DOHH2 (cell line): ENCODE measurements at regions not wholly inside any gene's neighbourhood (a gene's known extent, or its start where the extent isn't known, plus 50 kb on each side); places are given as distances from the start of the nearest gene placed in this dataset.

Source experiments
- H3F3A ChIP-seq: fragments of 200-600 bp; sonication (generic), shearing (Covaris generic); 2 replicates; pipeline ENCODE4 v1.6.0; 2016; ENCODE audit warnings: antibody characterized with exemption, mild to moderate bottlenecking; ENCODE audit not compliant: control insufficient read depth, insufficient read depth
- H3K27ac ChIP-seq: fragments of 200-600 bp; sonication (generic); 2 replicates; pipeline ENCODE4 v1.5.1; 2014; ENCODE audit warnings: low read depth, mild to moderate bottlenecking, low read length, moderate library complexity
- H3K27me3 ChIP-seq: fragments of 200-600 bp; sonication (generic); 2 replicates; pipeline ENCODE4 v1.6.1; 2014; ENCODE audit warnings: mild to moderate bottlenecking, low read length, mixed read lengths; ENCODE audit not compliant: control insufficient read depth
- H3K36me3 ChIP-seq: fragments of 200-600 bp; sonication (generic); 2 replicates; pipeline ENCODE4 v1.6.1; 2014; ENCODE audit warnings: mild to moderate bottlenecking, low read length, moderate library complexity, mixed read lengths; ENCODE audit not compliant: control insufficient read depth
- H3K4me1 ChIP-seq: fragments of 200-600 bp; sonication (generic); 2 replicates; pipeline ENCODE4 v1.6.1; 2014; ENCODE audit warnings: mild to moderate bottlenecking, low read length, mixed read lengths; ENCODE audit not compliant: control insufficient read depth
- H3K4me2 ChIP-seq: fragments of 200-600 bp; sonication (generic); 2 replicates; pipeline ENCODE4 v1.6.0; 2014; ENCODE audit warnings: mild to moderate bottlenecking, low read length, moderate library complexity
- H3K4me3 ChIP-seq: fragments of 200-600 bp; sonication (generic); 2 replicates; pipeline ENCODE4 v1.5.1; 2014; ENCODE audit warnings: mild to moderate bottlenecking, low read length, mixed read lengths
- H3K79me2 ChIP-seq: fragments of 200-600 bp; sonication (generic); 2 replicates; pipeline ENCODE4 v1.6.1; 2014; ENCODE audit warnings: mild to moderate bottlenecking, low read length, mixed read lengths; ENCODE audit not compliant: control insufficient read depth
- H3K9me2 ChIP-seq: fragments of 200-600 bp; sonication (generic); replicated peaks from 2 replicates; pipeline ENCODE4 v1.6.1; 2014; ENCODE audit warnings: mild to moderate bottlenecking, low read length, mixed read lengths; ENCODE audit not compliant: control insufficient read depth
- H3K9me3 ChIP-seq: fragments of 200-600 bp; sonication (generic); 2 replicates; pipeline ENCODE4 v1.6.1; 2014; ENCODE audit warnings: antibody characterized with exemption, low read length, mixed read lengths; ENCODE audit not compliant: control insufficient read depth, insufficient read depth
- H4K20me1 ChIP-seq: fragments of 200-600 bp; sonication (generic); 2 replicates; pipeline ENCODE4 v1.6.0; 2014; ENCODE audit warnings: low read depth, mild to moderate bottlenecking, antibody characterized with exemption, low read length, moderate library complexity; ENCODE audit not compliant: control insufficient read depth, insufficient read depth
- CTCF ChIP-seq: fragments of 200-600 bp; sonication (generic); IDR thresholded peaks from one replicate; pipeline ENCODE4 v1.5.1; 2014; ENCODE audit warnings: antibody characterized with exemption, mild to moderate bottlenecking, low read depth, low read length; ENCODE audit not compliant: poor library complexity, severe bottlenecking
- EZH2phosphoT487 ChIP-seq: fragments of 200-600 bp; sonication (generic); IDR thresholded peaks from 2 replicates; pipeline ENCODE4 v1.6.1; 2017; ENCODE audit warnings: borderline replicate concordance, mild to moderate bottlenecking, antibody characterized with exemption, low read length, moderate library complexity, mixed read lengths

DNA sequence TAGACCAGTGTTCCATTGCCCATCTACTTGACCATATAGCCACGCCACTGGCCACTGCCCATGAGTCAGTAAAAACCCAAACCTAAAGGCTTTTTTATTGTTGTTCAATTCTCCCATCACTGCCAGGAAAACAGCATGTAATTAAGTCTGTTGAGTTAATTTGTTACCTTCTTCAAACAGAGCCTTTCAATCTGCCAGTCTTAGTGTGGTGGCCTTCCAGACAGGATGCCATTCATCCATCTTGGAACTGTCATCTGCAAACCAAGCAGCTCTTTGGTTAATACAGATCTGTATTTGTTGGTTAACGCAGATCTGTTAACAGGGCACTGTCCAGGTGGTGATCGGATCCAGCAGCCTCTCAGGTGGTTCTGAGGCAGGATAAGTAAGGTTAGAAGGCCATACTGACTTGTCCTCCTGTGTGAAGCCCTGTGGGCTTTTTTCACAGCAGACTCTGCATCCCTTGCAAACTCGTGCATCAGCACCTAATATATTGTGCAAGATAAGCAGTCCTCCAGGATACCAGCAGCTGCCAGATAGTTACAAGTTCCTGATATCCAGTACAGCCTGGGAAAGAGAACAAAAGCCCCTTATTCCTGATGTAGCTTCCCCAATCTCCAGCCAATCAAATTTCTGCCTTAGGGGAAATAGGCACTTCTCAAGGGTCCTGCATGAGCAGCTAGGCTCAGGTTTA, 59.1 kb upstream of the DHRS4 start:
- no peaks in the 10 kb centered on the region for H3K4me1 ChIP-seq
- H3K27me3 ChIP-seq: no peaks in the 10 kb centered on the region; the same call in 1 of the 2 replicates
- H4K20me1 ChIP-seq: no peaks in the 10 kb centered on the region
- no peaks in the 10 kb centered on the region for H3F3A ChIP-seq
- H3K4me3 ChIP-seq: no peak overlapping the region
- no peak overlapping the region for H3K27ac ChIP-seq
- H3K79me2 ChIP-seq: no peaks in the 10 kb centered on the region
- no peaks in the 10 kb centered on the region for H3K36me3 ChIP-seq
- TF ChIP-seq EZH2phosphoT487 (no peak), CTCF (no peak)
- H3K4me2 ChIP-seq: no peak overlapping the region
- H3K9me3 ChIP-seq: no peaks in the 10 kb centered on the region
- no peaks in the 10 kb centered on the region for H3K9me2 ChIP-seq

DNA sequence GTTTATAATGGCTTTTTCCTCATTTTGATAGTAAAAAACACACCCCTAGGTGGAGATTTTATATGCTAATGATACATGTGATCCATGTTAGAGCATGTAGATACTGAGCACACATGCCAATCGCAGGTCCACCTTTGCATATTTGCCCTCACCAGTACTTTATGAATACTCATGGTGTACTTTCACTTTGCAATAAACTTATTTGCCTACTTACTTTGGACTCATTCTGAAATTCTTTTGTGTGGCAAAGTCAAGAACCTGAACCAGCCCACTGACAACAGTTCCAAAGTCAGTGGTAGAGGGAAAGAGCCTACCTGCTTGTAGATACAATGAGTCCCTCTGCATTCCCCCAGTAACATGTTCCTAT, 58.5 kb upstream of the DHRS4 start:
- Histone ChIP-seq H3K4me3 (no peak overlapping the region), H3K27ac (no peak overlapping the region), H3F3A (no peaks in the 10 kb centered on the region), H3K9me3 (no peaks in the 10 kb centered on the region), H3K27me3 (no peaks in the 10 kb centered on the region; the same call in 1 of the 2 replicates), H3K9me2 (no peaks in the 10 kb centered on the region), H3K79me2 (no peaks in the 10 kb centered on the region), H4K20me1 (no peaks in the 10 kb centered on the region), H3K4me1 (no peaks in the 10 kb centered on the region), H3K4me2 (no peak overlapping the region), H3K36me3 (no peaks in the 10 kb centered on the region)
- TF ChIP-seq CTCF (no peak), EZH2phosphoT487 (no peak)

GRCh38 chr14:23895480-23895879, 58.1 kb upstream of the DHRS4 start:
- Histone ChIP-seq H3K9me3 (no peaks in the 10 kb centered on the region), H3K36me3 (no peaks in the 10 kb centered on the region), H3K4me1 (no peaks in the 10 kb centered on the region), H3K4me3 (no peak overlapping the region), H3F3A (no peaks in the 10 kb centered on the region), H4K20me1 (no peaks in the 10 kb centered on the region), H3K9me2 (no peaks in the 10 kb centered on the region), H3K4me2 (no peak overlapping the region), H3K27me3 (no peaks in the 10 kb centered on the region; the same call in 1 of the 2 replicates), H3K79me2 (no peaks in the 10 kb centered on the region), H3K27ac (no peak overlapping the region)
- TF ChIP-seq CTCF: peak; percentile 27
- no peak for TF ChIP-seq EZH2phosphoT487
